SU-DHL-6 (cell line): ENCODE measurements at regions not wholly inside any gene's neighbourhood (a gene's known extent, or its start where the extent isn't known, plus 50 kb on each side); places are given as distances from the start of the nearest gene placed in this dataset.

Source experiments
- CTCF ChIP-seq: fragments of 200-600 bp; sonication (generic); IDR thresholded peaks from one replicate; pipeline ENCODE4 v1.5.1; 2017; ENCODE audit warnings: antibody characterized with exemption, mild to moderate bottlenecking, low read length, moderate library complexity; ENCODE audit not compliant: insufficient read depth, poor library complexity, severe bottlenecking
- EZH2phosphoT487 ChIP-seq: fragments of 200-600 bp; sonication (generic), shearing (Covaris generic); conservative IDR thresholded peaks from 2 replicates; pipeline ENCODE4 v1.6.1; 2018; ENCODE audit warnings: mild to moderate bottlenecking, antibody characterized with exemption, low read length, moderate library complexity, mixed read lengths

- TF ChIP-seq CTCF (no peak), EZH2phosphoT487 (no peak)
Observed at GRCh38 chr3:88610820-88611219, 461.1 kb downstream of the C3orf38 start.
